ENCODE measurements at regions not wholly inside any gene's neighbourhood (a gene's known extent, or its start where the extent isn't known, plus 50 kb on each side); places are given as distances from the start of the nearest gene placed in this dataset.

- Histone ChIP-seq H3K27me3 (ENCODE audit: control insufficient read depth, insufficient read depth, low read length) (peaks cover 4% of the 10 kb centered on the region), H3K36me3 (ENCODE audit: control insufficient read depth, insufficient read depth, low read length) (no peaks in the 10 kb centered on the region), H3K4me3 (ENCODE audit: low read depth, low read length) (no peak overlapping the region)
- DNase-seq (ENCODE audit: low read depth) = no peak
- ChIA-PET POLR2A (no interaction called here), CTCF (interaction anchor here (0.6 to 0.7 kb wide), 2 partner anchors 48 to 76 kb away, joined by 3 read pairs; no protein-coding TSS in a partner anchor)
- TF ChIP-seq, protein P1, sequence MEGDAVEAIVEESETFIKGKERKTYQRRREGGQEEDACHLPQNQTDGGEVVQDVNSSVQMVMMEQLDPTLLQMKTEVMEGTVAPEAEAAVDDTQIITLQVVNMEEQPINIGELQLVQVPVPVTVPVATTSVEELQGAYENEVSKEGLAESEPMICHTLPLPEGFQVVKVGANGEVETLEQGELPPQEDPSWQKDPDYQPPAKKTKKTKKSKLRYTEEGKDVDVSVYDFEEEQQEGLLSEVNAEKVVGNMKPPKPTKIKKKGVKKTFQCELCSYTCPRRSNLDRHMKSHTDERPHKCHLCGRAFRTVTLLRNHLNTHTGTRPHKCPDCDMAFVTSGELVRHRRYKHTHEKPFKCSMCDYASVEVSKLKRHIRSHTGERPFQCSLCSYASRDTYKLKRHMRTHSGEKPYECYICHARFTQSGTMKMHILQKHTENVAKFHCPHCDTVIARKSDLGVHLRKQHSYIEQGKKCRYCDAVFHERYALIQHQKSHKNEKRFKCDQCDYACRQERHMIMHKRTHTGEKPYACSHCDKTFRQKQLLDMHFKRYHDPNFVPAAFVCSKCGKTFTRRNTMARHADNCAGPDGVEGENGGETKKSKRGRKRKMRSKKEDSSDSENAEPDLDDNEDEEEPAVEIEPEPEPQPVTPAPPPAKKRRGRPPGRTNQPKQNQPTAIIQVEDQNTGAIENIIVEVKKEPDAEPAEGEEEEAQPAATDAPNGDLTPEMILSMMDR (IDR thresholded peaks at IDR 0.05; ENCODE audit: insufficient read depth, low read depth, low read length) = no peak
These were observed 61.4 kb upstream of the ELK3 start for GRCh38 chr12:96132819-96133218.

GRCh38 chr12:96134200-96134599, 60.0 kb upstream of the ELK3 start:
- ChIA-PET POLR2A (no interaction called here), CTCF (no interaction called here)
- H3K36me3 ChIP-seq (ENCODE audit: control insufficient read depth, insufficient read depth, low read length) = no peaks in the 10 kb centered on the region
- peaks cover 3% of the 10 kb centered on the region; the same call in 1 of the 2 replicates for H3K27me3 ChIP-seq (ENCODE audit: control insufficient read depth, insufficient read depth, low read length)
- TF ChIP-seq, protein P1 (IDR thresholded peaks at IDR 0.05; ENCODE audit: insufficient read depth, low read depth, low read length) = no peak
- H3K4me3 ChIP-seq (ENCODE audit: low read depth, low read length) = no peak overlapping the region
- DNase-seq (ENCODE audit: low read depth) = no peak

GRCh38 chr12:96136161-96136560, 58.0 kb upstream of the ELK3 start:
- Histone ChIP-seq H3K36me3 (ENCODE audit: control insufficient read depth, insufficient read depth, low read length) (no peaks in the 10 kb centered on the region), H3K4me3 (ENCODE audit: low read depth, low read length) (no peak overlapping the region), H3K27me3 (ENCODE audit: control insufficient read depth, insufficient read depth, low read length) (peaks cover 2% of the 10 kb centered on the region; the same call in 1 of the 2 replicates)
- TF ChIP-seq, protein P1 (IDR thresholded peaks at IDR 0.05; ENCODE audit: insufficient read depth, low read depth, low read length) = no peak
- POLR2A ChIA-PET = interaction anchor here (0.7 kb wide), 1 partner anchor 297 kb away, joined by 4 read pairs; no protein-coding TSS in a partner anchor
- DNase-seq (ENCODE audit: low read depth) = peak; percentile 7
- CTCF ChIA-PET = interaction anchor here (1.5 to 1.6 kb wide), 2 partner anchors 11 to 79 kb away, joined by 3 read pairs; no protein-coding TSS in a partner anchor

- CTCF ChIA-PET = interaction anchor here (1.5 kb wide), 1 partner anchor 10 kb away, joined by 3 read pairs; no protein-coding TSS in a partner anchor
- Histone ChIP-seq H3K36me3 (ENCODE audit: control insufficient read depth, insufficient read depth, low read length) (no peaks in the 10 kb centered on the region), H3K27me3 (ENCODE audit: control insufficient read depth, insufficient read depth, low read length) (no peaks in the 10 kb centered on the region; the same call in 1 of the 2 replicates), H3K4me3 (ENCODE audit: low read depth, low read length) (no peak overlapping the region)
- TF ChIP-seq, protein P1 (IDR thresholded peaks at IDR 0.05; ENCODE audit: insufficient read depth, low read depth, low read length) = no peak
- no peak for DNase-seq (ENCODE audit: low read depth)
- POLR2A ChIA-PET = no interaction called here
These were observed 57.3 kb upstream of the ELK3 start for GRCh38 chr12:96136725-96137378.

- H3K36me3 ChIP-seq (ENCODE audit: control insufficient read depth, insufficient read depth, low read length) = no peaks in the 10 kb centered on the region
- DNase-seq (ENCODE audit: low read depth) = no peak
- POLR2A ChIA-PET = no interaction called here
- no peak overlapping the region for H3K4me3 ChIP-seq (ENCODE audit: low read depth, low read length)
- no peaks in the 10 kb centered on the region for H3K27me3 ChIP-seq (ENCODE audit: control insufficient read depth, insufficient read depth, low read length)
- CTCF ChIA-PET = no interaction called here
- TF ChIP-seq, protein P1 (IDR thresholded peaks at IDR 0.05; ENCODE audit: insufficient read depth, low read depth, low read length) = no peak
These were observed 54.0 kb upstream of the ELK3 start for GRCh38 chr12:96140174-96140573.
